LNCAP (cell line): ENCODE measurements at regions not wholly inside any gene's neighbourhood (a gene's known extent, or its start where the extent isn't known, plus 50 kb on each side); places are given as distances from the start of the nearest gene placed in this dataset.

Experiments
- TF ChIP-seq, protein P1 (sequence below): fragments of 450-650 bp; IDR thresholded peaks from 2 replicates; pipeline ENCODE4 v1.5.1; 2017; ENCODE audit warnings: mild to moderate bottlenecking

DNA sequence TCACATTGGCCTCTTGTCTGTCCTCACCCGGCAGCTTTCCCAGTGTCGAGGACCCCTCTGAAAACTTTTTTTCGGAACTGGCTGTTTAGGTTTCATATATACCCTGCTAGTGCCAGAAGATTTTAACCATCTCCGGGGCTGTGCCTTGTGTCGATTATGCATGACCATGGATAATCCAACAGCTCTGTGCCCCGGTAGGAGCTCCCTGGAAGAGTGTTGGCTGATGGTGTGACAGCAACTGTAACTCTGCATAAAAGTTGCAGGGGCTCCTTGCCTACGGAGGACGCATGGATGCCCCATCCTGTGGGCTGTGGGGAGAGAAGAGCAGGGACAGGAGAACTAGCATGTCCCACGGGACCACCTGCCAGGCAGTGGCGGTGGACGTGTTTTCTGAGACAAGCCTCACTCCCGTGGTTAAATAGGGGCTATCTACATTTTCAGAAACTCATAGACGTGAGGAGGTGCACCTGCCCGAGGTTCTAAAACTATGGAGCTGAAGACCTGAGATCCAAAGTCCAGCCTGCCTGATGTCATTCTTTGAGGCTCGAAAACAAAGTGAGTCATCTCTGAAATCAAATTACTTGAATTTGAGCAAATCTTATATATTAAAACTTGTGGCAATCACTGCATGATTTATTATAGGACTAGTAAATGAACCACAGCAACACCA lies 437.2 kb upstream of the HS6ST1 start:
- TF ChIP-seq, protein P1, sequence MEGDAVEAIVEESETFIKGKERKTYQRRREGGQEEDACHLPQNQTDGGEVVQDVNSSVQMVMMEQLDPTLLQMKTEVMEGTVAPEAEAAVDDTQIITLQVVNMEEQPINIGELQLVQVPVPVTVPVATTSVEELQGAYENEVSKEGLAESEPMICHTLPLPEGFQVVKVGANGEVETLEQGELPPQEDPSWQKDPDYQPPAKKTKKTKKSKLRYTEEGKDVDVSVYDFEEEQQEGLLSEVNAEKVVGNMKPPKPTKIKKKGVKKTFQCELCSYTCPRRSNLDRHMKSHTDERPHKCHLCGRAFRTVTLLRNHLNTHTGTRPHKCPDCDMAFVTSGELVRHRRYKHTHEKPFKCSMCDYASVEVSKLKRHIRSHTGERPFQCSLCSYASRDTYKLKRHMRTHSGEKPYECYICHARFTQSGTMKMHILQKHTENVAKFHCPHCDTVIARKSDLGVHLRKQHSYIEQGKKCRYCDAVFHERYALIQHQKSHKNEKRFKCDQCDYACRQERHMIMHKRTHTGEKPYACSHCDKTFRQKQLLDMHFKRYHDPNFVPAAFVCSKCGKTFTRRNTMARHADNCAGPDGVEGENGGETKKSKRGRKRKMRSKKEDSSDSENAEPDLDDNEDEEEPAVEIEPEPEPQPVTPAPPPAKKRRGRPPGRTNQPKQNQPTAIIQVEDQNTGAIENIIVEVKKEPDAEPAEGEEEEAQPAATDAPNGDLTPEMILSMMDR: no peak

DNA sequence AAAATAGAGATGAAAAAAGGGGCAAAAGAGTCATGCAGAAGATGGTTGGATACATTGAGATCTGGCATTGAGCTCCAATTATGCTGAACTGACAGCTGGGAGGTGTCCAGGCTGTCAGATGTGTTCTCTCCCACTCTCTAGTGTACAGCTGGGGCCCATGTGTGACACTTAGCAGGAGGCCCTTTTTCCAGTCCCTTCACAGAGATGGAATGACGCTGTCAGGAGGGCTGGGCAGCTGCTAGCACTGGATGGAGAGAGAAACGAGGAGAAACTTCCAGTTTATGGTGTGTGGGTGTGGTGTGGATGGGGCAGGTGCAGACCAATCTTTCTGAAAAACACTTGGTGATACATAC lies 437.7 kb upstream of the HS6ST1 start:
- TF ChIP-seq, protein P1: no peak

DNA sequence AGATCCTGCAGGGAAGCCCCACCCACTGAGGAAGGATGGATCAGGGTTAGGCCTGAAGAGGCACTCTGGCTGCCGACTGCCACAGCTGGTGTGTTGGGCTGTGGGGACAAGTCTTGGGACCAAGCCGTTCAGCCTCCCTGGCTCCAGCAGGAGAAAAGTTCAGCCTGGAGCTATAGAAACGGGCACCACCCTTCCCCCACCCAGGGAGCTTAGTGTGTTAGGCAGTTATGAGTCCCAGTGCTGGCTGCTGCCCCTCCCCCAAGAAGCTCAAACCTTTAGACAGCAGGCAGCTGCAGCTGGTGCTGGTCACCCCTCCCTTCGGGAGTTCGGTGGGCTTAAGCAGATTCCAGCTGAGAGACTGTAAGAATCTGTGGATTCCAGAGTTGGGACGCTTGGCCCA lies 447.1 kb upstream of the HS6ST1 start:
- TF ChIP-seq, protein P1: no peak

DNA sequence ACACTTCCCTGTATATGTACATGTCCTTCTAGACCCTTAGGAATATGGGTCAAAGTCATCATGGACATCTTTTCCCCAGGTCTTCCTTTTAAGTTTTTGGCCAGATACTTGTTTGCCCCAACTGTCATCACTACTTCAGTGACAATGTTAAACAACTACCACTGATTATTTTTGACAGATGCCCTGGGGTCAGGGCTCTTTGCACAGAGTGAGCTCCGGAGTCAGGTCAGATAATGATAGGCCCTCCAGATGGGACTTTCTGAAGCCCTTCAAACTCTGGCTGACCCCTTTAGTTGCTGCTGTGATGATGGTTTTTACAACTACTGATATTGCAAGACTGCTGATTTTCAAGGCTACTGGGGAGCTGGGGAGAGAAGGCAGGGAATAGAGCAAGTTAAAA lies 449.4 kb upstream of the HS6ST1 start:
- TF ChIP-seq, protein P1: no peak

DNA sequence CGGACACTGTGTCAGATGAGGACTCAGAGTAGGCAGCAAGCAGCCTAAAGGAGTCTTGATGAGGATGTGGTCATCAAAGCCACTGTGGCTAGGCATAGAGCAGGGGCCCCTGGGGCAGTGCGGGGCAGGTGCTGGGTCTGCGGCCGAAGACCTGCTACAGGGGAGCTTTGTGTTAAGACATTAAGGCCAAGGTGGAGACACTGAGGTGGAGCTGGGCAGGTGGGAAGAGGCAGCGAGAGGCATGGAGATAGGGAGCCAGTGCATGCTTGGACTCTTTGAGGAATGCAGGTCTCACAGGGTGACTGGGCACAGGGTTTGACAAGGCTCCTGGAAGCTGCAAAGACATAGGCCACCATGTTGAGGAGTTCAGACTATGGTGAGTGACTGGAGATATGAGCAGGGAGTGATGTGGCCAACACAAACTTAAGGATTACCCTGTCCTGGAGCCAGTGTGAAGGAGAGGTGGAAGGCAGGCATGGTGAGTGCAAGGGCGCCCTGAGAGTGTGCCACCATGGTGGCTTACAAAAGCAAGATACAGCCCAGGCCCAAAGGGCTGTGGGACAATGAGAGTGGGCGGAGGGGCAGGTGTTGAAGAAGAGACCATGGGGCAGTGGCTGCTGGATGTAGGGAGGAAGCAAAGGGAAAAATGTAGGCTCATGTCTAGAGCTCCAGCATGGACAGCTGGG lies 450.9 kb upstream of the HS6ST1 start:
- TF ChIP-seq, protein P1: no peak

DNA sequence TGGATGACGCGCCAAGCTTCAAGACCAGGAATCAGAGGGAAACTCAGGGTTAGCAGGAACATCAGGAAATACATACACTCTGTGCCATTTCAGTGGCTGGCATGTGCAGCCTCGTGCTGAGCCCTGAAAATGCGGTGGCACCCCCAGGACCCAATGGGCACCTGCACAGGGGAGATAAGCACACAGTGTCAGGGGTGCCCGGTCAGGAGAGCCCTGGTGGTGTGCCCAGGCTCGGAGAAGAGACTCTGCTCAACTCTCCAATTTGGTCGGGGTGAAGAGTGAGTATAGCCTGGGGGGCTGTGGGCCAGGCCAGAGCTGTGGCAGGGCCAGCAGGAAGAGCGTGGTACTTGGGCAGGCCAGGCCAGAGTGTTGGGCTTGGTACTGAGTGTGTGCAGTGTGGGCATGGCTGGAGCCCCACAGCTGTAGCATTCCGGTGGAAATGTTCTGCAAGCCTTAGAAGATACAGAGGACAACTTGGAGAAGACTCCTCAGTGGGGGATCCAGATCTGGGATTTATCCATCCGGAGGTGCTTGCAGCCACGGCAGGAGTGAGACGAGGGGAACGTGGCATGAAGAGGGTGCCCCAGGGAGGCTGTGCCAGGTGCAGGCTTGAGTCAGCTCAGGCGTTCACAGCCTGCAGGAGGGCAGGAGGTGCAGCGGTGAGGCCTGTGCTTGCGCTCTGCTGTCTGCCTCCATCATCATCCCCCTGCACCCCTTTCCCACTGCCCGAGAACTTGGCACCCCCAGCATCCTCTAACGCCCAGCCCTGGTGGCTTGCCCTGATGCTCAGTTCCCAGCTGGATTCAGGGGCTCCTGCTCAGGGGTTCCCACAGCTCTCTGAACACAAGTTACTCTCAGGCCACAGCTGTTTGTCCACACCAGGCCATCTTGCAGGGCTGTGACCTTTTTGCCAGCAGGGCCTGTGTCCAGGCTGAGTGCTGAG lies 451.7 kb upstream of the HS6ST1 start:
- TF ChIP-seq, protein P1: no peak

DNA sequence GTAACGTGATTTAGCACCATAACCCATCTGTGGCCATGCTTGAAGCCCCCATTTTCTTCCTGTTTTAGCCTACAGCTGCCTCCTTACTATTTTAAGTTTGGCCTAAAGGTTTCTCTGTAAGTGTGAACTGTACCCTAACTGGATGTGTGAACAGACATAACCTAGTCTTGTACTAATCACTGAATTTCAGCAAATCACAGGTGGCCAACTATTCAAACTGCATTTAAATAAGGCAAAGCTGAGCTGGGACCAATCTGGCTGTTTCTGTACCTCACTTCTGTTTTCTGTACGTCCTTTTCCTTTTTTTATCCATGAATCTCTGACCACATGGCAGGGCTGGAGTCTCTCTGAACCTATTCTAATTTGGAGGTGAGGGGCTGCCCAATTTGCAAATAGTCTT lies 452.7 kb upstream of the HS6ST1 start:
- TF ChIP-seq, protein P1: no peak
